ENCODE measurements at regions not wholly inside any gene's neighbourhood (a gene's known extent, or its start where the extent isn't known, plus 50 kb on each side); places are given as distances from the start of the nearest gene placed in this dataset.

GRCh38 chr6:68052234-68052633 lies 582.8 kb upstream of the ADGRB3 start:
- no peak for TF ChIP-seq POU2F2 (IDR thresholded peaks at IDR 0.05; ENCODE audit: low read depth, low read length)
- TF ChIP-seq TAF1 (IDR thresholded peaks at IDR 0.05; ENCODE audit: low read depth, low read length): no peak
- DNase-seq (ENCODE audit: insufficient read length, low spot score): no peak
- FAIRE-seq: no peak

- FAIRE-seq: no peak
- DNase-seq (ENCODE audit: insufficient read length, low spot score): no peak
- TF ChIP-seq POLR2A (IDR thresholded peaks at IDR 0.05; ENCODE audit: low read depth, low read length): no peak
- no peak for TF ChIP-seq POU2F2 (IDR thresholded peaks at IDR 0.05; ENCODE audit: low read depth, low read length)
- TF ChIP-seq SPI1 (IDR thresholded peaks at IDR 0.05; ENCODE audit: low read depth, low read length): no peak
- TF ChIP-seq POLR2AphosphoS5 (IDR thresholded peaks at IDR 0.05; ENCODE audit: low read depth, low read length): no peak
- TF ChIP-seq TAF1 (IDR thresholded peaks at IDR 0.05; ENCODE audit: low read depth, low read length): no peak
- TF ChIP-seq PAX5 (IDR thresholded peaks at IDR 0.05; ENCODE audit: insufficient read depth, low read length, severe bottlenecking): no peak
Measured at GRCh38 chr6:68049562-68049961, 585.5 kb upstream of the ADGRB3 start.

- no peak for FAIRE-seq
- TF ChIP-seq POLR2A (IDR thresholded peaks at IDR 0.05; ENCODE audit: low read depth, low read length) (no peak), SPI1 (IDR thresholded peaks at IDR 0.05; ENCODE audit: low read depth, low read length) (no peak), POLR2AphosphoS5 (IDR thresholded peaks at IDR 0.05; ENCODE audit: low read depth, low read length) (no peak), TAF1 (IDR thresholded peaks at IDR 0.05; ENCODE audit: low read depth, low read length) (no peak), PAX5 (IDR thresholded peaks at IDR 0.05; ENCODE audit: insufficient read depth, low read length, severe bottlenecking) (no peak), POU2F2 (IDR thresholded peaks at IDR 0.05; ENCODE audit: low read depth, low read length) (no peak)
Measured at GRCh38 chr6:68046756-68047155, 588.3 kb upstream of the ADGRB3 start.

GRCh38 chr6:68046302-68046701 lies 588.8 kb upstream of the ADGRB3 start:
- FAIRE-seq (no peak), DNase-seq (ENCODE audit: insufficient read length, low spot score) (no peak)
- no peak for TF ChIP-seq SPI1 (IDR thresholded peaks at IDR 0.05; ENCODE audit: low read depth, low read length)
- TF ChIP-seq PAX5 (IDR thresholded peaks at IDR 0.05; ENCODE audit: insufficient read depth, low read length, severe bottlenecking): no peak
- no peak for TF ChIP-seq POU2F2 (IDR thresholded peaks at IDR 0.05; ENCODE audit: low read depth, low read length)
- TF ChIP-seq TAF1 (IDR thresholded peaks at IDR 0.05; ENCODE audit: low read depth, low read length): no peak
- no peak for TF ChIP-seq POLR2A (IDR thresholded peaks at IDR 0.05; ENCODE audit: low read depth, low read length)
- TF ChIP-seq POLR2AphosphoS5 (IDR thresholded peaks at IDR 0.05; ENCODE audit: low read depth, low read length): no peak

More at GRCh38 chr6:68046756-68047155, 588.3 kb upstream of the ADGRB3 start:
- DNase-seq (ENCODE audit: insufficient read length, low spot score): no peak

GRCh38 chr6:68045193-68045592 lies 589.9 kb upstream of the ADGRB3 start:
- no peak for TF ChIP-seq POU2F2 (IDR thresholded peaks at IDR 0.05; ENCODE audit: low read depth, low read length)
- no peak for TF ChIP-seq SPI1 (IDR thresholded peaks at IDR 0.05; ENCODE audit: low read depth, low read length)
- TF ChIP-seq POLR2A (IDR thresholded peaks at IDR 0.05; ENCODE audit: low read depth, low read length): no peak
- TF ChIP-seq POLR2AphosphoS5 (IDR thresholded peaks at IDR 0.05; ENCODE audit: low read depth, low read length): no peak
- TF ChIP-seq TAF1 (IDR thresholded peaks at IDR 0.05; ENCODE audit: low read depth, low read length): no peak
- no peak for TF ChIP-seq PAX5 (IDR thresholded peaks at IDR 0.05; ENCODE audit: insufficient read depth, low read length, severe bottlenecking)
- no peak for DNase-seq (ENCODE audit: insufficient read length, low spot score)

GRCh38 chr6:68044264-68044663 lies 590.8 kb upstream of the ADGRB3 start:
- FAIRE-seq (no peak), DNase-seq (ENCODE audit: insufficient read length, low spot score) (no peak)
- TF ChIP-seq SPI1 (IDR thresholded peaks at IDR 0.05; ENCODE audit: low read depth, low read length) (no peak), POLR2AphosphoS5 (IDR thresholded peaks at IDR 0.05; ENCODE audit: low read depth, low read length) (no peak), TAF1 (IDR thresholded peaks at IDR 0.05; ENCODE audit: low read depth, low read length) (no peak), POLR2A (IDR thresholded peaks at IDR 0.05; ENCODE audit: low read depth, low read length) (no peak), PAX5 (IDR thresholded peaks at IDR 0.05; ENCODE audit: insufficient read depth, low read length, severe bottlenecking) (no peak)

More at GRCh38 chr6:68045193-68045592, 589.9 kb upstream of the ADGRB3 start:
- FAIRE-seq: no peak

GRCh38 chr6:68043122-68043398 lies 592.0 kb upstream of the ADGRB3 start:
- TF ChIP-seq SPI1 (IDR thresholded peaks at IDR 0.05; ENCODE audit: low read depth, low read length) (no peak), PAX5 (IDR thresholded peaks at IDR 0.05; ENCODE audit: insufficient read depth, low read length, severe bottlenecking) (no peak), POLR2A (IDR thresholded peaks at IDR 0.05; ENCODE audit: low read depth, low read length) (no peak), POU2F2 (IDR thresholded peaks at IDR 0.05; ENCODE audit: low read depth, low read length) (no peak), POLR2AphosphoS5 (IDR thresholded peaks at IDR 0.05; ENCODE audit: low read depth, low read length) (no peak), TAF1 (IDR thresholded peaks at IDR 0.05; ENCODE audit: low read depth, low read length) (no peak)
- FAIRE-seq: no peak
- DNase-seq (ENCODE audit: insufficient read length, low spot score): no peak

- DNase-seq (ENCODE audit: insufficient read length, low spot score) (no peak), FAIRE-seq (no peak)
- no peak for TF ChIP-seq POU2F2 (IDR thresholded peaks at IDR 0.05; ENCODE audit: low read depth, low read length)
- no peak for TF ChIP-seq PAX5 (IDR thresholded peaks at IDR 0.05; ENCODE audit: insufficient read depth, low read length, severe bottlenecking)
- TF ChIP-seq POLR2AphosphoS5 (IDR thresholded peaks at IDR 0.05; ENCODE audit: low read depth, low read length): no peak
- no peak for TF ChIP-seq TAF1 (IDR thresholded peaks at IDR 0.05; ENCODE audit: low read depth, low read length)
- no peak for TF ChIP-seq POLR2A (IDR thresholded peaks at IDR 0.05; ENCODE audit: low read depth, low read length)
- TF ChIP-seq SPI1 (IDR thresholded peaks at IDR 0.05; ENCODE audit: low read depth, low read length): no peak
Measured at GRCh38 chr6:68042339-68043121, 592.6 kb upstream of the ADGRB3 start.

- TF ChIP-seq TAF1 (IDR thresholded peaks at IDR 0.05; ENCODE audit: low read depth, low read length) (no peak), PAX5 (IDR thresholded peaks at IDR 0.05; ENCODE audit: insufficient read depth, low read length, severe bottlenecking) (no peak), SPI1 (IDR thresholded peaks at IDR 0.05; ENCODE audit: low read depth, low read length) (no peak), POU2F2 (IDR thresholded peaks at IDR 0.05; ENCODE audit: low read depth, low read length) (no peak), POLR2A (IDR thresholded peaks at IDR 0.05; ENCODE audit: low read depth, low read length) (no peak), POLR2AphosphoS5 (IDR thresholded peaks at IDR 0.05; ENCODE audit: low read depth, low read length) (no peak)
- FAIRE-seq (no peak), DNase-seq (ENCODE audit: insufficient read length, low spot score) (no peak)
Measured at GRCh38 chr6:68040780-68041179, 594.3 kb upstream of the ADGRB3 start.

GRCh38 chr6:68040312-68040778 lies 594.7 kb upstream of the ADGRB3 start:
- TF ChIP-seq TAF1 (IDR thresholded peaks at IDR 0.05; ENCODE audit: low read depth, low read length) (no peak), PAX5 (IDR thresholded peaks at IDR 0.05; ENCODE audit: insufficient read depth, low read length, severe bottlenecking) (no peak), SPI1 (IDR thresholded peaks at IDR 0.05; ENCODE audit: low read depth, low read length) (no peak), POU2F2 (IDR thresholded peaks at IDR 0.05; ENCODE audit: low read depth, low read length) (no peak), POLR2AphosphoS5 (IDR thresholded peaks at IDR 0.05; ENCODE audit: low read depth, low read length) (no peak)
- DNase-seq (ENCODE audit: insufficient read length, low spot score) (no peak), FAIRE-seq (peak; percentile 55)

Measured in GM12891 (cell line).